ENCODE measurements at regions not wholly inside any gene's neighbourhood (a gene's known extent, or its start where the extent isn't known, plus 50 kb on each side); places are given as distances from the start of the nearest gene placed in this dataset.

- Histone ChIP-seq H4K8ac (ENCODE audit: extremely low read depth, insufficient read depth, low read length) (no peak overlapping the region), H3K27ac (ENCODE audit: low read depth, low read length) (no peak overlapping the region), H3K9me3 (ENCODE audit: insufficient read depth in 2 of 2, low read depth in 1 of 2, low read length in 1 of 2) (peaks cover 0 to 17% of the 10 kb centered on the region in 2 experiments; a peak in 1 of 4 replicates), H3K23ac (ENCODE audit: insufficient read length) (no peak overlapping the region), H3K14ac (ENCODE audit: insufficient read length) (no peak overlapping the region), H3K9ac (replicated peaks in 1 of 4; ENCODE audit: extremely low read depth in 1 of 4, low read depth in 3 of 4, low read length in 3 of 4) (no peak overlapping the region), H4K5ac (ENCODE audit: insufficient read length, low read depth, low read length) (no peak overlapping the region), H3K4me1 (replicated peaks in 1 of 4; ENCODE audit: control insufficient read depth in 3 of 4, insufficient read depth in 4 of 4, low read length in 3 of 4) (no peaks in the 10 kb centered on the region), H2BK120ac (replicated peaks; ENCODE audit: low read depth, low read length) (no peak overlapping the region), H2BK5ac (ENCODE audit: low read depth, low read length) (no peak overlapping the region), H4K20me1 (replicated peaks in 1 of 2; ENCODE audit: control insufficient read depth in 1 of 2, insufficient read depth in 2 of 2, low read length in 2 of 2) (no peaks in the 10 kb centered on the region), H3K18ac (ENCODE audit: extremely low read depth, low read length) (no peak overlapping the region), H3K4me2 (ENCODE audit: insufficient read depth in 1 of 2, low read depth in 2 of 2, low read length in 2 of 2) (no peak overlapping the region), H3K27me3 (replicated peaks in 1 of 4; ENCODE audit: control insufficient read depth in 3 of 4, extremely low read depth in 1 of 4, insufficient read depth in 3 of 4, low read length in 3 of 4) (no peaks in the 10 kb centered on the region), H2AK5ac (ENCODE audit: low read depth, low read length) (no peak overlapping the region), H3K79me2 (ENCODE audit: control insufficient read depth in 1 of 2, insufficient read depth in 2 of 2, low read length in 2 of 2) (no peaks in the 10 kb centered on the region), H3K4me3 (ENCODE audit: extremely low read depth in 1 of 4, insufficient read depth in 2 of 4, low read depth in 3 of 4, low read length in 4 of 4) (no peak overlapping the region), H3K4ac (replicated peaks; ENCODE audit: insufficient read length, low read depth, low read length) (no peak overlapping the region), H3K79me1 (ENCODE audit: low read depth, low read length) (no peaks in the 10 kb centered on the region), H2BK20ac (ENCODE audit: low read length) (no peak overlapping the region), H2BK12ac (ENCODE audit: low read depth, low read length) (no peak overlapping the region), H4K91ac (replicated peaks; ENCODE audit: insufficient read length, low read length) (no peak overlapping the region), H3K36me3 (ENCODE audit: control insufficient read depth in 2 of 4, insufficient read depth in 4 of 4, low read length in 3 of 4) (no peaks in the 10 kb centered on the region), H3K56ac (replicated peaks; ENCODE audit: insufficient read length, low read depth, low read length) (no peak overlapping the region), H2BK15ac (ENCODE audit: low read length) (no peak overlapping the region), H3K23me2 (ENCODE audit: low read depth, low read length) (no peaks in the 10 kb centered on the region), H2AFZ (ENCODE audit: low read length) (no peak overlapping the region)
- 100% methylated on average over 9 of the region's 52 CpGs; no CpG with 5 or more reads in 1 of the 2 experiments for WGBS, 2 experiments (ENCODE audit: extremely low coverage in 1 of 2, insufficient coverage in 1 of 2, insufficient read length in 1 of 2, insufficient replicate concordance in 2 of 2, low coverage in 1 of 2, low lambda C conversion rate in 2 of 2, missing lambda C conversion rate in 1 of 2)
- DNase-seq (ENCODE audit: low read depth in 1 of 2, low spot score in 2 of 2) (no peak), FAIRE-seq (no peak)
- TF ChIP-seq TBP (IDR thresholded peaks at IDR 0.05; ENCODE audit: low read depth, low read length) (no peak), POLR2AphosphoS5 (IDR thresholded peaks at IDR 0.05; ENCODE audit: low read depth, low read length) (no peak), MAFK (IDR thresholded peaks at IDR 0.05; ENCODE audit: low read depth, low read length) (no peak), ASH2L (IDR thresholded peaks at IDR 0.05; ENCODE audit: low read length) (no peak), CHD2 (IDR thresholded peaks at IDR 0.05; ENCODE audit: low read length) (no peak), POU5F1 (IDR thresholded peaks at IDR 0.05; ENCODE audit: low read depth, low read length) (no peak), SP1 (IDR thresholded peaks at IDR 0.05; ENCODE audit: low read depth, low read length) (no peak), RXRA (IDR thresholded peaks at IDR 0.05; ENCODE audit: insufficient read depth, low read depth, low read length) (no peak), EGR1 (IDR thresholded peaks at IDR 0.05; ENCODE audit: borderline replicate concordance, low read depth, low read length) (no peak), EZH2 (IDR thresholded peaks at IDR 0.05; ENCODE audit: low read depth, low read length, severe bottlenecking) (no peak), SAP30 (IDR thresholded peaks at IDR 0.05; ENCODE audit: insufficient read depth, insufficient replicate concordance, low read length) (no peak), CHD1 (IDR thresholded peaks at IDR 0.05; ENCODE audit: low read depth, low read length) (no peak), CBX5 (IDR thresholded peaks at IDR 0.05; ENCODE audit: low read depth, low read length) (no peak)
- POLR2A ChIA-PET (ENCODE audit: partially characterized antibody), result no interaction called here
- CTCF ChIA-PET (ENCODE audit: partially characterized antibody), result no interaction called here
Measured at GRCh38 chr16:32116080-32116479, 137.0 kb upstream of the TP53TG3D start.
